SK-N-SH treated with all-trans-retinoic acid at 6 μM for 48 hours (cell line): ENCODE measurements at regions not wholly inside any gene's neighbourhood (a gene's known extent, or its start where the extent isn't known, plus 50 kb on each side); places are given as distances from the start of the nearest gene placed in this dataset.

ENCODE experiments used
- ATAC-seq: fragments of 200-7000 bp; cut with Tn5 transposase; 3 replicates; pipeline ENCODE4 v1.9.1; 2020; ENCODE audit warnings: mild to moderate bottlenecking, moderate library complexity
- BACH2 ChIP-seq: fragments of 250-450 bp; sonication (Bioruptor Pico); IDR thresholded peaks from 2 replicates; pipeline ENCODE4 v1.9.0; 2021; ENCODE audit warnings: mild to moderate bottlenecking, borderline replicate concordance
- CREB5 ChIP-seq: fragments of 250-450 bp; sonication (Bioruptor Pico); IDR thresholded peaks from 2 replicates; pipeline ENCODE4 v1.5.1; 2020; ENCODE audit warnings: low read depth, mild to moderate bottlenecking, moderate library complexity
- CSDC2 ChIP-seq: fragments of 250-450 bp; sonication (Bioruptor Pico); IDR thresholded peaks from 2 replicates; pipeline ENCODE4 v1.5.0; 2020; ENCODE audit warnings: mild to moderate bottlenecking, moderate library complexity
- CSRNP3 ChIP-seq: fragments of 250-450 bp; sonication (Bioruptor Pico); IDR thresholded peaks from 2 replicates; pipeline ENCODE4 v1.5.1; 2021; ENCODE audit warnings: mild to moderate bottlenecking, moderate library complexity
- ESRRG ChIP-seq: fragments of 250-450 bp; sonication (Bioruptor Pico); IDR thresholded peaks from 2 replicates; pipeline ENCODE4 v1.6.1; 2021; ENCODE audit warnings: mild to moderate bottlenecking
- ISL1 ChIP-seq: fragments of 250-450 bp; sonication (Bioruptor Pico); IDR thresholded peaks from 2 replicates; pipeline ENCODE4 v2.1.2; 2022; ENCODE audit warnings: mild to moderate bottlenecking, moderate library complexity
- OSR1 ChIP-seq: fragments of 250-450 bp; sonication (Bioruptor Pico); IDR thresholded peaks from 2 replicates; pipeline ENCODE4 v1.8.0; 2022; ENCODE audit warnings: moderate library complexity, mild to moderate bottlenecking, inconsistent platforms
- POU6F1 ChIP-seq: fragments of 250-450 bp; sonication (Bioruptor Pico); IDR thresholded peaks from 2 replicates; pipeline ENCODE4 v1.8.0; 2021; ENCODE audit warnings: low read depth, mild to moderate bottlenecking, moderate library complexity, borderline replicate concordance
- PPARA ChIP-seq: fragments of 250-450 bp; sonication (Bioruptor Pico); IDR thresholded peaks from 2 replicates; pipeline ENCODE4 v1.5.0; 2020; ENCODE audit warnings: mild to moderate bottlenecking, borderline replicate concordance
- RARB ChIP-seq: fragments of 250-450 bp; sonication (Bioruptor Pico); IDR thresholded peaks from 2 replicates; pipeline ENCODE4 v1.8.0; 2021; ENCODE audit warnings: mild to moderate bottlenecking, moderate library complexity
- TCF4 ChIP-seq: fragments of 250-450 bp; sonication (Bioruptor Pico); IDR thresholded peaks from 2 replicates; pipeline ENCODE4 v1.8.0; 2021; ENCODE audit warnings: mild to moderate bottlenecking, moderate library complexity, borderline replicate concordance
- TOX ChIP-seq: fragments of 250-450 bp; sonication (Bioruptor Pico); IDR thresholded peaks from 2 replicates; pipeline ENCODE4 v1.8.0; 2021; ENCODE audit warnings: mild to moderate bottlenecking, moderate library complexity, borderline replicate concordance
- TSHZ2 ChIP-seq: fragments of 250-450 bp; sonication (Bioruptor Pico); IDR thresholded peaks from 2 replicates; pipeline ENCODE4 v1.5.0; 2020; ENCODE audit warnings: mild to moderate bottlenecking, moderate library complexity
- ZC3H10 ChIP-seq: fragments of 250-450 bp; sonication (Bioruptor Pico); IDR thresholded peaks from 2 replicates; pipeline ENCODE4 v1.5.1; 2021; ENCODE audit warnings: mild to moderate bottlenecking, moderate library complexity
- ZFP3 ChIP-seq: fragments of 250-450 bp; sonication (Bioruptor Pico); IDR thresholded peaks from 2 replicates; pipeline ENCODE4 v1.5.0; 2020; ENCODE audit warnings: mild to moderate bottlenecking, moderate library complexity
- ZNF565 ChIP-seq: fragments of 450-650 bp; formaldehyde crosslinking; conservative IDR thresholded peaks from 2 replicates; pipeline ENCODE4 v1.5.0; 2020; ENCODE audit warnings: low read depth, mild to moderate bottlenecking, moderate library complexity

- TF ChIP-seq ZC3H10 (CRISPR knock-in tag), result no peak
- no peak for TF ChIP-seq POU6F1 (CRISPR knock-in tag)
- no peak for TF ChIP-seq ESRRG (CRISPR knock-in tag)
- TF ChIP-seq CSDC2 (CRISPR knock-in tag), result no peak
- TF ChIP-seq RARB, result no peak
Observed at GRCh38 chr14:65237023-65237814, 134.9 kb upstream of the MAX start (continued).

- TF ChIP-seq PPARA (CRISPR knock-in tag) (no peak), TCF4 (CRISPR knock-in tag) (no peak), TSHZ2 (no peak), CREB5 (no peak), CSDC2 (CRISPR knock-in tag) (no peak), ZNF565 (no peak), CSRNP3 (CRISPR knock-in tag) (no peak), ISL1 (CRISPR knock-in tag) (no peak), OSR1 (CRISPR knock-in tag) (no peak), POU6F1 (CRISPR knock-in tag) (no peak), ZC3H10 (CRISPR knock-in tag) (no peak)
- ATAC-seq, result peak; percentile 18
Observed at GRCh38 chr14:65237941-65238340, 135.6 kb upstream of the MAX start.

- ATAC-seq, result peak; percentile 71
- TF ChIP-seq CSDC2 (CRISPR knock-in tag) (no peak), ZC3H10 (CRISPR knock-in tag) (no peak), TSHZ2 (no peak), CREB5 (no peak), ISL1 (CRISPR knock-in tag) (no peak), TOX (no peak), ZFP3 (CRISPR knock-in tag) (no peak), BACH2 (CRISPR knock-in tag) (no peak)
Observed at GRCh38 chr14:65238456-65238855, 136.1 kb upstream of the MAX start.
